Endothelial cell (in vitro differentiated cells): ENCODE measurements at regions not wholly inside any gene's neighbourhood (a gene's known extent, or its start where the extent isn't known, plus 50 kb on each side); places are given as distances from the start of the nearest gene placed in this dataset.
"Not testable (repeated sequence)": the region's sequence is repeated elsewhere in the genome, so short reads cannot be mapped to it uniquely, and the experiment has no call there.

Experiments used
- DNase-seq: peaks from one replicate; pipeline ENCODE4 v3.0.0; 2021; ENCODE audit warnings: low spot score
- H3K27ac Mint-ChIP-seq: one replicate; pipeline ENCODE4 v1.8.0; 2021; ENCODE audit warnings: mixed read lengths, inconsistent platforms; ENCODE audit not compliant: unreplicated experiment
- H3K27me3 Mint-ChIP-seq: one replicate; pipeline ENCODE4 v1.8.0; 2021; ENCODE audit warnings: mild to moderate bottlenecking, moderate library complexity, mixed read lengths, inconsistent platforms; ENCODE audit not compliant: unreplicated experiment
- H3K36me3 Mint-ChIP-seq: one replicate; pipeline ENCODE4 v1.8.0; 2021; ENCODE audit warnings: mild to moderate bottlenecking, low read depth, mixed read lengths, inconsistent platforms; ENCODE audit not compliant: unreplicated experiment
- H3K4me1 Mint-ChIP-seq: one replicate; pipeline ENCODE4 v1.8.0; 2021; ENCODE audit warnings: mild to moderate bottlenecking, mixed read lengths, inconsistent platforms; ENCODE audit not compliant: unreplicated experiment
- H3K4me3 Mint-ChIP-seq: one replicate; pipeline ENCODE4 v1.8.0; 2021; ENCODE audit warnings: mild to moderate bottlenecking, mixed read lengths, inconsistent platforms; ENCODE audit not compliant: unreplicated experiment
- H3K9me3 Mint-ChIP-seq: one replicate; pipeline ENCODE4 v1.8.0; 2021; ENCODE audit warnings: mixed read lengths, inconsistent platforms; ENCODE audit not compliant: unreplicated experiment

DNA sequence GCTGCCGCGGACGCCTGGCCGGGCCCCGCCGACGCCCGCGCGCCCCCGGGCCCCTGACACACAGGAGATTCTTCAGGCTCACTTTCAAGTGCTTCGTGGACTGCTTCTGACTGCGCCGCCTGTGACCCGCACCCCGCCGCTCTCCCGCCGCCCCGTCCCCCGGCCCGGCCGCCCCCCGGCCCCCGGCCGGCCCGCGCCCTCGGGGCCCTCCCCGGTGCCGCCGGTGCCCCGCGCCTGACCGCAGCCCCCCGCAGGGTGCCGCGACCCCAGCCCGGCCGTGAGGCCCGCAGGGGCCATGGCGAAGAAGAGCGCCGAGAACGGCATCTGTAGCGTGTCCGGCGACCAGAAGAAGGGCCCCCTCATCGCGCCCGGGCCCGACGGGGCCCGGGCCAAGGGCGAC is 516.3 kb downstream of the TP53TG3F start:
- H3K27ac Mint-ChIP-seq, H3K27me3 Mint-ChIP-seq, DNase-seq, H3K4me1 Mint-ChIP-seq, H3K36me3 Mint-ChIP-seq, H3K9me3 Mint-ChIP-seq, H3K4me3 Mint-ChIP-seq: not testable (repeated sequence)

GRCh38 chr16:33976521-33976920 is 517.1 kb downstream of the TP53TG3F start:
- DNase-seq, H3K4me1 Mint-ChIP-seq, H3K27ac Mint-ChIP-seq, H3K27me3 Mint-ChIP-seq, H3K9me3 Mint-ChIP-seq, H3K36me3 Mint-ChIP-seq, H3K4me3 Mint-ChIP-seq: not testable (repeated sequence)

DNA sequence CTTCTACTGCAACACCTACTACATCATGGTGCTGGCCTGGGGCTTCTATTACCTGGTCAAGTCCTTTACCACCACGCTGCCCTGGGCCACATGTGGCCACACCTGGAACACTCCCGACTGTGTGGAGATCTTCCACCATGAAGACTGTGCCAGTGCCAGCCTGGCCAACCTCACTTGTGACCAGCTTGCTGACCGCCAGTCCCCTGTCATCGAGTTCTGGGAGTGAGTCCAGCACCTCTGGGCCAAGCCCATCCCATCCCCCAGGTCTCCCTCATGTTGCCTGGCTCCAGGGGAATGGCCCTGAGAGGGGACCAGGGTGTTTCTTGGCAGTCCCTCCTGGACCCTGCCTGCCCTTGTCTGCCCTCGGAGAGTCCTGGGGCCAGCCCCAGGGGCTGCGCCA is 519.4 kb downstream of the TP53TG3F start:
- not testable (repeated sequence) for H3K4me1 Mint-ChIP-seq

GRCh38 chr16:33979613-33980012 is 520.2 kb downstream of the TP53TG3F start:
- H3K4me1 Mint-ChIP-seq: not testable (repeated sequence)

More for the DNA sequence above, 519.4 kb downstream of the TP53TG3F start:
- H3K27me3 Mint-ChIP-seq, DNase-seq, H3K9me3 Mint-ChIP-seq, H3K36me3 Mint-ChIP-seq, H3K27ac Mint-ChIP-seq, H3K4me3 Mint-ChIP-seq: not testable (repeated sequence)

GRCh38 chr16:33980736-33981135 is 521.3 kb downstream of the TP53TG3F start:
- not testable (repeated sequence) for H3K36me3 Mint-ChIP-seq, H3K4me1 Mint-ChIP-seq, H3K27ac Mint-ChIP-seq, H3K4me3 Mint-ChIP-seq, H3K9me3 Mint-ChIP-seq, DNase-seq, H3K27me3 Mint-ChIP-seq

More at GRCh38 chr16:33979613-33980012, 520.2 kb downstream of the TP53TG3F start:
- not testable (repeated sequence) for H3K9me3 Mint-ChIP-seq, H3K4me3 Mint-ChIP-seq, H3K27ac Mint-ChIP-seq, DNase-seq, H3K36me3 Mint-ChIP-seq, H3K27me3 Mint-ChIP-seq

DNA sequence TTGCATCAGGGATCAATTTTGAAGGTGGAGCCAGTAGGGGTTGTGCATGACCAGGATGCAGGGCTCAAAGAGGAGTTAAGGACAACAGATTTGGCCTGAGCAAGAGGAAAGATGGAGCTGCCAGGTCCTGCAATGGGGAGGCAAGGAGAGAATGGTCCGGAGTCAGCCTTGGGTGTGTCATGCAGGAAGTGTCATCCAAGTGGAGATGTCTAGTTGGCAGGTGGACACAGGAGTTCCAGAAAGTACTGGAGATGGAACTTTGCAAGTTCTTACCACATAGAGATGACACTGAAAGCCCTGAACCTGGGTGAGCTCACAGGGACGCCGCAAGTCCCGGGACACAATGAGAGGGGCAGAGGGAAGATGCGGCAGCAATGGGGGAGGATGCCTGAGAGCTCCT is 525.0 kb downstream of the TP53TG3F start:
- DNase-seq, H3K4me3 Mint-ChIP-seq, H3K4me1 Mint-ChIP-seq, H3K27me3 Mint-ChIP-seq, H3K27ac Mint-ChIP-seq, H3K36me3 Mint-ChIP-seq, H3K9me3 Mint-ChIP-seq: not testable (repeated sequence)

DNA sequence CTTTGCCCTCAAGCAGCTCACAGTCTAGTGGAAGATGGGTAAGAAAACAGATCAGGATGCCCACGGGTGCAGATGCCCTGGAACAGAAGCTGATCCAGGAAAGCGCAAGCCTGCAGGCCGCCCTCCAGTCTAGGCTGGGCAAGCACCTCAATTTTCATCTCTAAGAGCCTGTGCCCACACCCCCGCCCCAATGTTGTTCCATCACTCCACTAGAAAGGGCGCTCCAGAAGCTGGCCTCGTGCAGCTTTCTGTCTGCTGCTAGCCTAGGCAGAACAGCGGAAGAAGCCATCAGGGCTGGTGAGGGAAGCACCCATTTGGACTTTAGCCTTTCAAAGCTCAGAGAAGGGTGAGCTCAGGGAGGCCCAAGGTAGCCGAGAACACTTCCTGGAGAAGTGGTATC is 527.1 kb downstream of the TP53TG3F start:
- not testable (repeated sequence) for H3K4me3 Mint-ChIP-seq, H3K9me3 Mint-ChIP-seq, H3K36me3 Mint-ChIP-seq, H3K27ac Mint-ChIP-seq, H3K27me3 Mint-ChIP-seq, DNase-seq, H3K4me1 Mint-ChIP-seq

GRCh38 chr16:33987348-33987963 is 528.0 kb downstream of the TP53TG3F start:
- not testable (repeated sequence) for H3K4me1 Mint-ChIP-seq, H3K27me3 Mint-ChIP-seq, H3K9me3 Mint-ChIP-seq, H3K36me3 Mint-ChIP-seq, DNase-seq, H3K4me3 Mint-ChIP-seq, H3K27ac Mint-ChIP-seq

DNA sequence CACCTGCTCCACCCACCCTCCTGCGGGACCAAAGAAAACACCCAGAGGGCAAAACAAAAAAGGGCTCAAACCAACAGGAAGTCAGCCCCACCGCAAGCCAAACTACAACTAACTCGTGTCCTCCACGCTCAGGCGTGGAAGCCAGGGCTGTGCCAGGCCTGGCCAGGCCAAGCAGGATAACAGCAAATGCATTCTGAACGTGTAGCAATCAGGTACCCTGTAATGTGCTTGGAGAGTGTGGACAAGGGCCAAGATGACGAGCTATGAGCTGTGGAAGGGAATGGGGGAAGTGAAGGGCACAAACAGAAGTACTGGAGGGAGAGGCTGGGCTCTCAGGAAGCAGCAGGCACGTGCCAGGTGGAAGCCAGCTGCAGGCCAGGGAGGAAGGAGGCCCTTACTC is 528.6 kb downstream of the TP53TG3F start:
- H3K4me3 Mint-ChIP-seq, DNase-seq, H3K27ac Mint-ChIP-seq, H3K9me3 Mint-ChIP-seq, H3K36me3 Mint-ChIP-seq, H3K4me1 Mint-ChIP-seq, H3K27me3 Mint-ChIP-seq: not testable (repeated sequence)

DNA sequence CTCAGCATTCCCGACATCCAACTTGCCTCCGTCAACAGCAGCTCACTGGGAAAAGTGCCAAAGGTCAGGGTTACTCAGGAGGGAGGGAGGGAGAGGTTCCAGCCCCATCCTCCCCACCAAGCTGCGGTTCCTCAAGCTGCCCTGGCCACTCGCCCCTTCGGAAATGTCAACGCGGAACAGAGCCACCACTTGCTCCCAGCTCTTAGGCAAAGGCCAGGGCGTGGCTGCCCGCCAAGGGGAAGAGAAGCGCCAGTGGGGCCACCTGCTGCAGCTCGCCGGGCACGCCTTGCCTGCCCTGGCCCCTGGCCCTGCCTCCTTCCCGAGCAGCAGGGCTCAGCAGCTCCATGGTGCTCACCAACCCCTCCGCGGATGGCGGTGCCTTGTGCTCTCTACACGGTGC is 531.1 kb downstream of the TP53TG3F start:
- H3K4me3 Mint-ChIP-seq, H3K27ac Mint-ChIP-seq: not testable (repeated sequence)

GRCh38 chr16:33992513-33993177 is 533.2 kb downstream of the TP53TG3F start:
- H3K27ac Mint-ChIP-seq, H3K9me3 Mint-ChIP-seq, H3K4me1 Mint-ChIP-seq, H3K4me3 Mint-ChIP-seq, DNase-seq, H3K36me3 Mint-ChIP-seq, H3K27me3 Mint-ChIP-seq: not testable (repeated sequence)

More for the DNA sequence above, 531.1 kb downstream of the TP53TG3F start:
- H3K36me3 Mint-ChIP-seq, H3K4me1 Mint-ChIP-seq, DNase-seq, H3K27me3 Mint-ChIP-seq, H3K9me3 Mint-ChIP-seq: not testable (repeated sequence)

GRCh38 chr16:33994207-33994606 is 534.8 kb downstream of the TP53TG3F start:
- not testable (repeated sequence) for H3K27me3 Mint-ChIP-seq, H3K27ac Mint-ChIP-seq, DNase-seq, H3K9me3 Mint-ChIP-seq, H3K4me3 Mint-ChIP-seq, H3K4me1 Mint-ChIP-seq, H3K36me3 Mint-ChIP-seq
